HG03039 (cell line): ENCODE measurements at regions not wholly inside any gene's neighbourhood (a gene's known extent, or its start where the extent isn't known, plus 50 kb on each side); places are given as distances from the start of the nearest gene placed in this dataset.

Experiments
- ATAC-seq: cut with Tn5 transposase; IDR thresholded peaks from one replicate; pipeline ENCODE4 v1.9.1; 2021; ENCODE audit warnings: mild to moderate bottlenecking, moderate library complexity; ENCODE audit not compliant: unreplicated experiment

DNA sequence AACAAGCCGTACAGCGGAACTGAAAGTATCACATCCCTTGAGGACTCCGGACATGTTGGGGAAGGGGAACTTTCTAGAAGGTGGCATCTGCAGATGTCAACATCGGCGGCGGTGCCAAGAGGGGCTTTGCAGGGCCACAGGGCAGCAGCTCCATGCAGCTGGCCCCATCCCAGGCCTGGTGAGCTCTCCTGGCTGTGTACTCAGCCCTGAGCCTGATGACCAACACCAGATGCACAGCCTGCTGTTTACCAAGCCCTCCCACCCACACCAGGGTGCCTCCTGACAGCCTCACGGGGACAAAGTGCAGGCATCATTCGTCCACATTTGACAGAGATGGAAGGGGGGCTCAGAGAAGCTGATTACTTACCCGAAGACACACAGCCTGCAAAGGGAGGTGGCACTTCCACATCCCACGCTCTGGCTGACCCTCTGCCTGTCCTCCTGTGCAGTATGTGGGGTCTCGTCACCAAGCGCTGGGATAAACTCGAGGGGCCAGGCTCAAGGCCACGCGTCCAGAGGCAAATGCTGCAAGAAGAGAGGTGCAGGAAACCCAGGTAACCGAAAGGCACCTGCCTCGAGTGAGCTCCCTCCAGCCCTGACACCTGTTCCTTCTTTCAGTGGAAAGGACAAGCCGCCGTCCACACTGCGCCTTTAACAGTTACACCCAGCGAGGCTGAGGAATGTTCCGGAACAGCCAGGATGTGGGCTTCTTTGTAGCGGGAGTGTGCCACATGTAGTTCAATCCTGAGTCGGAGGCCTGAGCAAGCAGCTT lies 69.0 kb upstream of the ASAP2 start:
- ATAC-seq: no peak

DNA sequence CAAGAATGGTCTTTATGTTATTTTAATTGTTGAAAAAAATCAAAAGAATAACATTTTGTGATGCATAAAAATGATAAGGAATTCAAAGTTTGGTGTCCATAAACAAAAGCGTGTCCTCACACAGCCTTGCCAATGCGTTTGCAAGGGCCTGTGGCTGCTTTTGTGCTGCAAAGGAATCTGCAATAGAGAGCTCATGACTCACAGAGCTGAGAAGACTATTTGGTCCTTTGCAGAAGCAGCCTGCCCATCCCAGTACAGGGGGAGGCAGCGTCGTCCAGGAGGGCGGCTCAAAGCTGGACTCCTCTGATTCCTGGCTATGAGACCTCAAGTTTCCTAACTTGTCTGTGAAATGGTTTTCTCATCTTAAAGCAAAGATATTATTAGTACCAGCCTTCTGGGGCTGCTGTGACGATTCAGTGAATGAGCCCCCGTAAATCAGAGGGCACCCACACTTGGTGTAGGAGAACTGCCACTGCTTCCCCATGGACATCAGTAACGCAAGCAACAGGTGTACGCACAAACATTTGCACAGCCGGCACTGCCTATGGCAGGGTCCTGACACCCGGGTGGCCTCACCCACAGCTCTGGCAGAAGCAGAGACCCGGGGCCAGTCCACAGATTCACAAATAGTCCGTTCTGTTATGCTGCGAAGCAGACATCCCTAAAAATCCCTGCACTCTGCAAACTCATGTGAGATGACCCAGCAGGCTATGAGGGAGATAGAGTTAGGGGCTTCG lies 70.6 kb upstream of the ASAP2 start:
- ATAC-seq: no peak

DNA sequence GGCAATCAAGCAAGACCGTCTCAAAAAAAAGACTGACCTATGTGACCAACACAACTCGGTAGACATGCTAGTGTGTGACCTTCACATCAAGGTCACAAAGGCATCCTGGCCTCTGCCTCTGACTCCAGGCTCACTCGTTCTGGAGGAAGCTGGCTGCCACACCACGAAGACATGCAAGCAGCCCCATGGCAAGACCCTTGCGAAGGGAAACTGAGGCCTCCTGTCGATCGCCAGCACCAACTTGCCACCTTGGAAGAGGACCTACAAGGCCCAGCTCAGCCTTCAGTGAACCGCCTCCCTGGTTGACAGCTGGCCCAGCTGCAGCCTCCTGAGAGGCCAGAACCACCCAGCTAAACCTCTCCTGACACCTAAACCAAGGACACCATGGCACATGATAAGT lies 79.3 kb upstream of the ASAP2 start:
- ATAC-seq: no peak

DNA sequence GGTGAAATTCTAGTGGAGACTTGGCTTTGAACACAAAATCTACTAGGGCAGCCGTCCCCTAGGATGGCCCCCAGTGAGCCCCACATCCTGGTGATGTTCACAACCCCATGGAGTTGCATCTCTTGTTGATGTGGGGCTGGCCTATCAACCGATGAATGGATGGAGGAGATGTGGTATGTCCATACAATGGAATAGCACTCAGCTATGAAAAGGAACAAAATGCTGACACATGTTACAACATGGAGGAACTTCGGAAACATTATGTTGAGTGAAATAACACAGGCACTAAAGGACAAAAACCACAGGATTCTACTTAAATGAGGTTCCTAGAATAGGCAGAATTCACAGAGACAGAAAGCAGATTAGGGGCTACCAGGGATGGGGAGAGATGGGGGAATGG lies 80.1 kb upstream of the ASAP2 start:
- no peak for ATAC-seq

DNA sequence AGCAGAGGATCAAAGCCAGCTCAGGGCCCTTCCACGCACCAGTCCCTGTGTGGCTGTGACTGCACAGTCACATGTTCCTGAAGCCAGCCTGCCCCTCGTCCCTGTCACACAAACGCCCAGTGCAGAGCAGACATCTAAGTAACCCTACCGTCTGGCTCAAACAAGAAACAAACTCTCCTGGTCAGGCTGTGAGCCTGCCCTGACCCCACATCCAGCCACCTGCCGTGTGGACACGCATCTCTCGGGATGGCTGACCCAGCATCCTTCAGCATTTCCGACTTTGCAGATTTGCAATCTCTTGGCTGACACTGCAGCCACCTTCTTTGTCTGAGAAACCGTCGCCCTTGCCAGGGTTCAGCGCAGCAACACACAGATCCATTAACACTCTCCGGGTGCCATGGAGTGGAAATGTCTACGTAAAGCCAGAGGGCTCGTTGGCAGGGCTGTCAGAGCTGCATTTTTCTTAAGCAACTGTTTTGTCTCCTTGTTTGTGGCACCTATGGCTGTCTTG lies 82.3 kb upstream of the ASAP2 start:
- no peak for ATAC-seq

DNA sequence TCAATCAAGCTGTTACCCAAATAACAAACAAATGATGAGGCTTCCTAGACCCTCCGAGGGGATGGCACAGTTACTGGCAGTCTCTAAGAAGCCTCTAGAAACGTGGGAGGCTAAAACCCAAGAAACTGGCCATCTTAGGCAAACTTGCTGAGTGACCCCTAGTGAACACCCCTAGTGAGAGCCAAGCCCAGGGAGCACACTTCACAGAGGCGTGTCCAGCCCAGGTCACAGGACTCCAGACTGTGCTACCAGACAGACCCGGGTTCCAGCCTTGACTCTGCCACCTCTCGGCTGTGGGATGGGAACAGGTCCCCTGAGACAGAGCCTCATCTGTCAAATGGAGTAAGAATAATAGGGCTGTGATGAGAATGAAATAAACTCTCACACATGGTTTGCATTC lies 83.5 kb upstream of the ASAP2 start:
- ATAC-seq: no peak

DNA sequence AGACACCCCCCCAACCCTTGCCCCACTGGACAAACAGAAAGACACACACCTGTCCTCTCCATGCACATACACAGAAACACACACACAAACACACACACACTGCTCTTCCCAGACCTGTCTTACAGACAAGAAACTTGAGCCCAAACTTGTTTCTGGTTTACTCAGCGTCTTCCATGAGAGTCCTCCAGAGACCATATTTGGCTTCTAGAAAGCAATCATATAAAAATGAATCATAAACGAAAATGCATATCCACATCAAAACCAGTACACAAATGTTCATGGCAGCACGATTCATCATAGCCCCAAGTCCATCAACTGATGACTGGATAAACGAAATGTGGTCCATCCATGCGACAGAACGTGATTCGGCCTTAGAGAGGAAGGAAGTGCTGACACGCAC lies 84.2 kb upstream of the ASAP2 start:
- ATAC-seq: no peak

DNA sequence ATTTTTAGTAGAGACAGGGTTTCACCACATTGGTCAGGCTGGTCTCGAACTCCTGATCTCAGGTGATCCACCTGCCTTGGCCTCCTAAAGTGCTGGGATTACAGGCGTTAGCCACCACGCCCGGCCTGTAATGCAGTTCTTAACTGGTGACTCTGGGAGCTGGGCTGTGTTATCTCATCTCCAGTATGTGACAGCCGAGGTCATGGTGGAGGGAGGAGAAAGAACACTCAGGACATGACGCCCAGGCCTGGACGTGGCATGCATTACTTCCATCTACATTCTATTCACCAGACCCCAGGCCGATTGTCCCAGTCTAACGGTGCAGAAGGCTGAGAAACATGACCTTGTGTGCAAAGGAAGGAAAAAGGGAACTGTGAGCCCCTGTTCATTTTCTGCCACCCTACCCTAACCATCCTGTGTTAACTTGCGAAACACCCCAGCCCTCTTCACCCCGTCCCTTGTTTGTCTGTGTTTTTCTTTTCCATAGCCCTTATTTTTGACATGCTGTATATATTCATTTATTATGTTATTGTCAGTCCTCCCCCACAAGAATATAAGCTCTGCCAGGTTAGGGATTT lies 88.1 kb upstream of the ASAP2 start:
- no peak for ATAC-seq

DNA sequence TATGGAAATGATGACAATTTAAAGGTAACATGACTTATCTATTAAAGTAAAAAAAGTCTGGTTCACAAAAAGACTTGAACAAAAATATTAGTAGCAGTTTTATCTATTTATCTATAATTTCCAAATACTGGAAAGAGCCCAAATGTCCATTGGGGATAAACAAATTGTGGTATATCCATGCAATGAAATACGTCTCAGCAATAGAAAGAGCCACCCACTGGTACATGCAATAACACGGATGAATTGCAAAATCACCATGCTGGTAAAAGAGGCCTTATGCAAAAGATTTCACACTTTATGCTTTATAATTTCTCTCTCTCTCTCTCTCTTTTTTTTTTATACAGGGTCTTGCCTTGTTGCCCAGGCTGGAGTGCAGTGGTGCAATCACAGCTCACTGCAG lies 91.4 kb upstream of the ASAP2 start:
- no peak for ATAC-seq

DNA sequence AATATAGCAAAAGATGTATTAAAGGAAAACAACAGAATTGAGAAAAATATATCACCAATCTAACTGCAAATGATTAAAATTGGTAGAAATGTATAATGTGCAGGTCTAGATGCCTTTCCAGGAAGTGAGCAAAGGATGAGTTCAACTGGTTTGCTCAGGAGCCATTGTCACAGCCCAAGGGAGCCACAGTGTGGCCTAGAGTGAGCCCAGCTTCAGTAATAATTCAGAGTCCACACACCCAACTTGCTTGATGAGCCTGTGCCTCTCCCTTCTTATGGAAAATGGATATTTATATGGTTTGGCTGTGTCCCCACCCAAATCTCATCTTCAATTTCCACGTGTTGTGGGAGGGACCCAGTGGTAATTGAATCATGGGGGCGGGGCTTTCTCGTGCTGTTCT lies 92.2 kb upstream of the ASAP2 start:
- no peak for ATAC-seq

DNA sequence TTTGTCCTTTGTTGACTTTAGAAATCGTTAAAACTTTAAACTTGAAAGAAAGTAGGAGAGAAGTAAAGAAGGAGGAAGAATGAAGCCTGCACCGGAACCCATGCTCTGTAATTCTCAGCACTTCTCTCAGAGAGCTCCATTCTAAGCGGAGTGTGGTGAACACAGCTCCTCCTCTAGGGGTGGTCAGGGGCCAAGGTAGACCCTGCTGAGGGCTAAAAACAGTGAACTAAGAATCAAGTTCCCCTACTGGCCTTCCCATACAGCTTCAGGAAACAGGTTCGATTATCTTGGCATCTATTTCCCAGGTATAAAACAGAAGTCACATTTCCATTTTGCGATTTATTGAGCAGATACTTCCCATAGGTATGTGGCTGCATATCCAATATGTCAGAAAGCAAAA lies 92.7 kb upstream of the ASAP2 start:
- no peak for ATAC-seq

DNA sequence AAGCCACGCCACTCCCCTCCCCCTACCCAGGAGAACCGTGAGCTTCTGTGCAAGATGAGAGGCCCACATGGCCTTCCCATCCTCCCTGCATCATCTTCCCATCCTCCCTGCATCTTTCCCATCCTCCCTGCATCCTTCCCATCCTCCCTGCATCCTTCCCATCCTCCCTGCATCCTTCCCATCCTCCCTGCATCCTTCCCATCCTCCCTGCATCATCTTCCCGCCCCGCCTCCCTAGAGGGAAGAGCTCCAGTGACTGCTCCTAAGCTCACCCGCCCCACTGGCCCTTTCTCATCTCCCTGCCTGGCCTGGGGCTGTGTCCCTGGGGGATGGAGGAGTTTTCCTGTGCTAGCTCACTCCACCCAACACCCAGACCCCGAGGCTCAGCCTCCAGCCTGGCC lies 93.3 kb upstream of the ASAP2 start:
- ATAC-seq: no peak

DNA sequence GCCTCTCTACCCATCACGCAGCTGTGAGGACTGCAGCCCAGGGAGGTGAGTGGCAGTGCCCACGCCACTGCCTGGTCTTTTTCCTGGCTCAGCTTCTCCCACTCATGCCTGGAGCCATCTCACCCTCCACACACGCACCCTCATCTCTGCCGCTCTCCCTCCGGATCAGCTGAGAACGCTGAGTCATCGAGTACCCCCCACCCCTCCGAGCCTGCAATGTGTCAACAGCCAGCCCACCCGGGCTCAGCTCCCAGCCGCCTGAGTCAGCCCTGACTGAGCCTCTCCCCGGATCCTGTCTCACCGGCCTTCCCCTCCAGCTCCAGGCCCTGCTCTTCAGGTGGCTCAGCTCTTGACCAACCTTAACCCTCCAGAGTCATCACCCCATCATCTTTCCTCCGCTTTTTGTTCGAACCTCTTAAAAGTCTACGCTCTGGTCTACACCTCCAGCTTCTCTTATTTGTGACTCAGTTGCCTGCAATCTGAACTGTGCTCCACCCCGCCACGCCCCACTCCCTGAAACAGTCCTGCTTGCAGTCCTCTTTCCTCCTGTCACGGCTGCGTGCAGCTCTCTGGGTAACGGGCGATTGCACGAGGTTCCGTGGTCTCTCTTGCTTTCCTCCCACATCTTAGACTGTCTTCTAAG lies 94.4 kb upstream of the ASAP2 start:
- no peak for ATAC-seq

DNA sequence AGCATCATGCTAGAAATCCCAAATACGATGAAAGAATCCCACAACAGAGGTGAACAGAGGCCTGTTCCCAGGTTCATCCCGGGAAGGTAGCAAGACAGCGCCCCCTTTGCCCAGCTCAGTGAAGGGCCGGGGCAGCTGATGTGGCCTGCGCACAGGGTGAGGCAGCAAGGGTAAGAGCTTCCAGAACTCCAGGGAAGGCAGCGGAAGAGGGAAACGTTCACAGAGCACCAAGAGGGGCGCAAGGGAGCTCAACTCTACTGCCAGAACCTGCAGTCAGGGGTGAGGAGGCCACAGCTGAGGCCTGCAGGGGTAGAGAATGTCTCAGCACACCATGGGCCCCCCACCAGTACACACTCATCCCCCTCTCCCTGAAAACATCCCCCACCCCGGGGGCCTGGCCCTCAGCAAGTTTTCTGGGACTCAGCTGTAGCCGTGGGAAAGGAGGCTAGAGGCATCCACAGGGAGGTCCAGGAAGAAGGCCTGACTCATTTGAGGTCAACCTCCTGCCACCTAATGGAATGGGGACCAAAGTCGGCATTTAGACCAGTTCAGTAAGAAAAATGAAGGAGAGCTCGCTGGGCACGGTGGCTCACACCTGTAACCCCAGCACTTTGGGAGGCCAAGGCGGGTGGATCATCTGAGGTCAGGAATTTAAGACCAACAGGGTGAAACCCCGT lies 95.6 kb upstream of the ASAP2 start:
- ATAC-seq: no peak

DNA sequence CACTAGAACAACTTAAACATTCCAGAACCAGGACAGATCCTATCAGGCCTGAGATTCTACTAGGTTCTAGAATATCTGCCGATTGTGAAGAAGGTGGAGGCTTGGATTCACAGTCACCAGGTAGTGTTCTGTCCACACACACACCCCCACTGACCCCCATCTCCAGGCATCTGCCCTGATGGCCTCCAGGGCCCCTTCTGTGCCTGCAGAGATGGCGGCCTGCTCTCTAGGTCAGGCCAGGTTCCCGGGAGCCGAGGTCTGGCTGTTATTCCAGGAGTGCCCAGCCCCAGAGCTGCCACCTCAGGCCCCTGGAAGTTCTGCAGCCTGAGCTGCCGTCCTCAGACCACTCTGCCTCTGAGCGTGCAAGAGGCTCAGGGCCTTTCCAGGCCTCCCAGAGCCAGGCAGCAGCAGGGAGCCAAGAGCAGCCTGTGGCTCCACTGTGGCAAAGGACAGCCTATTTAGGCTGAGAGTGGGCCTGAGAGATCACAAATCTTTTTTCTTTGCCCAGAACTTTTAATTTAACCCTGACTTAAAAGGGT lies 96.2 kb upstream of the ASAP2 start:
- ATAC-seq: no peak

DNA sequence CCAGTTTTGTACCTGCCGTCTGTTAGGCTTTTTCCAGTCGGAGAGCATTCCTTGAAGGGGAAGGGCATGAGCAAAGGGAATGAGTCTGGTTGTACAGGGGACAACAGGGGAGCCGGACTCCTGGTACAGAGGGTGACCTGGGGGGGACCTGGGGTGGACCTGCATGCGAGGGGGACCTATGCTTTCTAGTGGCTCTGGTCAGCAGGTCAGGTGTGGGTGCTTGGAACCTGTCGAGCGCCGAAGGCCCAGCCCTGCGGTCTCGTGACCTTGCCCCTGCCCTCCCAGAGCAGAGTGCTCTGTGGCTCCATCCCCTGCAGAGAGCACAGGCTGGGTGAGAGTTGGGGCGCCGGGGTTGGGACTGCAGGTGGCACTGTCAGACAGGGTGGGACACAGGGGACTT lies 96.7 kb upstream of the ASAP2 start:
- ATAC-seq: no peak

DNA sequence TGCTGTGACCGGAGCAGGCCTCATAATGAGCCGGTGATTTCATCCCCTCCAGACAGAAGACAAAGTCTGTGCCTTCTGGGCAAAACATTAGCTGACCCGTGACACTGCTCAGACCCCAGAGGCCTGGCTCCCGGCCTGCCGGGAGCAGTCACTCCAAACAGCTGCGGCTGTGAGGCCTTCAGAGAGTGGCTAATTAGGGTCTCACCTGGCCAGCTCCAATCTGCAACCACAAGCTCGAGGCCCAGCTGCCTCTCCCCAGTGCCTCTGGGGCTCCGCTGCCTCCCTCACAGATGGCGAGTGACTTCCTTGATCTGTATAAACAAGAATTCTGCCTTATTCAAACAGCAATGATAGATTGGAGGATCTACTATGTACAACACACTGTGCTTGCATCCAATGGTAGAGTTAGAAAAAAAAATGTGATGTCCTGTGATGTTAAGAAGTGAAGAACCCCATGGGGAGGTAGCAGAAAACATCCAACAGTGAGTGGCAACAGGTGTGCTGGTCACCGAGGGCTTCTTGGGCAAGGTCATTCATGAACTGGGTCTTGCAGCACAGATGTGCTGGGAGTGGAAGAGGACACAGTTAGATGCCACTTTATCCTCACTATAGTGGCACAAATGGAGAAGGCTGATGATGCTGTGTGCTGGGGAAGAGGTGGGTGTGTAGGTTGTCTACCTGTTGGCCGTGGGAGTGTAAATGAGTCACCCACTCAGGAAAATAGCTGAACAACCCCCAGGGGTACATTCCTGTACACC lies 98.2 kb upstream of the ASAP2 start:
- ATAC-seq: no peak

DNA sequence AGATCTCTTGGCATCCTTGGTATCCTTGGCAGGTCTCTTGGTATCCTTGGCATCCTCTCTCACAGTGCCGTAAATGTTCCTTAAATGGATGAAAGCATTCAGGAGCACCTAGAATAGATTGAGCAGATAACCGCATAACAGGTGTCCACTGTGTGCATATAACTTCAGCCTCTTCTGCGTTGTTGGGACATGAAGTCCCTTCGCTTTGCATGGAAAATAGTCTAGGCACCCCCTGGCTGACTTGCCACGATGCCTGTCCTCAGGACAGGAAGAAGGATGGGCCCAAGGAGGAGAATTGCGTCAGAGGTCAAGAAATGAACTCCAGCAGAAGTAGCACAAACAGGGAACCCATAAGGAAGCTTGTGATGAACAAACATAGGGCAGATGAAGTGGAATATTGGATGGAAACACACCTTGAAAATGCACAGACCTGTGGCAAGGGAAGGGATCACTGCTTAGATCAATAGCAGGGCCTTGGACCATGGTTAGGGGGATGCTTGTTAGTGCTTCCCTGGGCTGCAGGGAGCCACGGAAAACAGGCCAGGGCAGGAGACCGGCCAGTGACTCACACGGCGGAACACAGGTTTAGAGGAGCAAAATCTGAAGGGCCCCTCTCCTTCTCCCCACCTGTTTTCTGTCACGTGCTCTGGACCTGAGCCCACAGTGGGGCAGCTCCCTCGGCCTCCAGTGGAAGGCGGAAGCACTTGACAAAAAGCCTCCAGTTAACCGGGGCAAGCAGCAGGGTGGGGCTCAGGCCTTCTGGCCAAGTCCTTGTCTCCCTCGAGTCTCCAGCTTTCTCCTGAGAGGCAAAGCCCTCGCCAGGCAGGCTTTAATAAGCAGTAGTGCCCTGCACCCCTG lies 99.2 kb upstream of the ASAP2 start:
- no peak for ATAC-seq
